HuH-7.5 (cell line): ENCODE measurements at regions not wholly inside any gene's neighbourhood (a gene's known extent, or its start where the extent isn't known, plus 50 kb on each side); places are given as distances from the start of the nearest gene placed in this dataset.

Experiments
- DNase-seq: peaks from one replicate; pipeline ENCODE4 v3.0.0; 2011; ENCODE audit warnings: low spot score

GRCh38 chr17:34874478-34874877 is 86.8 kb downstream of the CCT6B start:
- no peak for DNase-seq

DNA sequence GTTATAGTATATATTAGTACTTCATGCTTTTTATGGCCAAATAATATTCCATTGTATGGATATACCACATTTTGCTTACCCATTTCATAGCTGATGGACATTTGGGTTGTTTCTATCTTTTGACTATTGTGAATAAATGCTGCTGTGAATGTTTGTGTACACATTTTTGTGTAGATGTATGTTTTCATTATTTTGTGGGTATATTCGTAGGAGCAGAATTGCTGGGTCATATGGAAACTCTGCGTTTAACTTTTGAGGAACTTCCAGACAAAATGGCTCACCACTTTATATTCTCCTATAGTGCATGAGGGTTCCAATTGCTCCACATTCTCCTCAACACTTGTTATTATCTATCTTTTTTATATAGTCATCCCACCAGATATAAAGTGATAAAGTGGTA is 88.6 kb downstream of the CCT6B start:
- no peak for DNase-seq

- DNase-seq, result no peak
These were observed 91.6 kb downstream of the CCT6B start for GRCh38 chr17:34869641-34870040.

GRCh38 chr17:34865716-34866115 is 95.5 kb downstream of the CCT6B start:
- DNase-seq, result no peak

DNA sequence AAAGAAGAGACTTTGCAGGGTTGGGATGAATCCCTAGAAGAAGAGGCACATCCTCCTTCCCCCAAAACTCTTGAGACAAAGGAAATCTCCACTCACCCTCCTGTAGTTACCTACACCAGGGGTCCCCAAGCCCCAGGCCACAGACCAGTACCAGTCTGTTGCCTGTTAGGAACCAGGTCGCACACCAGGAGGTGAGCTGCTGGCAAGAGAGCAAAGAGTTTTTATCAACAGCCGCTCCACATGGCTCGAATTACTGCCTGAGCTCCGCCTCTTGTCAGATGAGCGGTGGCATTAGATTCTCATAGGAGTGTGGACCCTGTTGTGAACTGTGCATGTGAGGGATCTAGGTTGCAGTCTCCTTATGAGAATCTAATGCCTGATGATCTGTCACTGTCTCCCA is 98.9 kb downstream of the CCT6B start:
- no peak for DNase-seq

DNA sequence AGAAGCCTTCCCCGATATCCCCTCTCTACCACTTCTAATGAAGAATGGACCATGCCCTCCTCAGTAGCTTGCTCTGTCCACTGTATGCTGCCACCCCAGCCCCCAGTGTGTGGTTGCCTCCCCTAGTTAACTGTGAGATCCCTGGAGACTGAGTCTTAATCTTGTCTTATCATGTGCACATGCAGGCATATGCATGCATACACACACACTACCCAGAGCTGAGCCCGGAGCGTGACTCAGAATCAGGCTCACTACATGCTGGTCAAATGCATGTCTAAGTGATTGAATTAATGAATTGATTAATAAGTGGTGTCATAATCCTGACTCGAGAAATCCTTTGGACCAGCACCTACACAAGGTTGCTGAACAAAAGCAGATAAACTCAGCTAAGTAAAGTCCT is 99.4 kb downstream of the CCT6B start:
- no peak for DNase-seq

DNA sequence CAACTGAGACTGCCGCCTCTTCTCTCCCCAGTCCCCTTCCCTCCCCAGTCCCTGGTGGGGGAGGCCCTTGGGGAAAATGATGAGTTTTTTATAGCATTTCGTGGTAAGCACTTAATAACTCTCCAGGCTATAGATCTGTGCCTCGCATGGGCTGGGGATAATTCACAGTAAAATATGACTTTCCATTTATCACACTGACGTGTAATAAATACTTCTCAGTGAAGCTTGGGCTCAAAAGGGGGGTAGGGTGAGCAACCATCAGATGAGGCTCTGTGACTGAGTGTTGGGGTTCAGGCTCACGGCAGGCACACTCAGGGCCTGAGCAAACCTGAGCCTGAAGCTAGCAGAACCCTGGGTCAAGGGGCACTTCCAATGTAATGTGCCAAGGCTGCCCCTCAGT is 101.6 kb downstream of the CCT6B start:
- DNase-seq, result no peak

DNA sequence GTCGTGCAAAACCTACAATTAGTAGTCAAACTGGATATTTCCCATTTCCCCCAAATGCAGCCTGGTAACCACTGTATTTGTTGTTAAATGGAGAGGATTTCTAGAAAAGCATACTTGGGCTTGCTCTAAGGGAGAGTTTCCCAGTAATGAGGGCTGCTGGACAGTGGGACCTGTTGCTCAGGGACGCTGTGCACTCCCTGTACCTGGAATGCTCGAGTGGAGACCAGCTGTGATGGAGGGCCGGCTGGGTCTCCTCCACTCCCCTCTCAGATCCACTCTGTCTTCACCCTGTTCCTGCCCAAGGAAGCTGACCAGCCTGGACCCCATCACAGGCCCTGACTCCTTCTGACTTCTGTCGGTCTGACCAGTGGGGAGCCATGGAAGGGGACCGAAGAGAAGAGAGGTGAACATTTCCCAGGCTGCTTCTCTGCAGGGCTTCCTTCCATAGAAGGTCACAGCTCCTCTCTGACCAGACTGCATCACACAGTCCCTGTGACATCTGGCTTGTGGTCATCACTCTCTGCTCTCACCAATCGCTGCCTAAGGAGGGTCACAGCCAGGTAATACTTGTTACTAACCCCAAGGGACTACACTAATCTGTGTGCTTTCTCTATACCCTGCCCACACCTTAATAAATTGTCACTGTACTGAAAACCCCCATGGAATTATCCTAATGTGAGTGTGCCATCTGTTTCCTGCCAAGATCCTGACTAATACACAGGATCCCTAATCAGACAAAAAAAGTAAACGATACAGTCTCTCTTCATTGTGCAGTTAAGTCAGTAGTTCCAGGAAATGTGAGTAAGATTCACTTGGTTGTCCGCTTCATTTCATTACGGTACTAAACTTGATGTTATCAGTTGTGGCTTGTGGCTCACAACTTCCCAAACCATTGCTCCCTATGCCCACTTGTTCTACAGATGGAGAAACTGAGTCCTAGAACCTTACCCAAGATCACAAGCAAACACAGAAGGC is 102.4 kb downstream of the CCT6B start:
- no peak for DNase-seq

GRCh38 chr17:34853924-34854323 is 107.3 kb downstream of the CCT6B start:
- DNase-seq, result no peak

- no peak for DNase-seq
These were observed 108.6 kb downstream of the CCT6B start for GRCh38 chr17:34852614-34853013.

DNA sequence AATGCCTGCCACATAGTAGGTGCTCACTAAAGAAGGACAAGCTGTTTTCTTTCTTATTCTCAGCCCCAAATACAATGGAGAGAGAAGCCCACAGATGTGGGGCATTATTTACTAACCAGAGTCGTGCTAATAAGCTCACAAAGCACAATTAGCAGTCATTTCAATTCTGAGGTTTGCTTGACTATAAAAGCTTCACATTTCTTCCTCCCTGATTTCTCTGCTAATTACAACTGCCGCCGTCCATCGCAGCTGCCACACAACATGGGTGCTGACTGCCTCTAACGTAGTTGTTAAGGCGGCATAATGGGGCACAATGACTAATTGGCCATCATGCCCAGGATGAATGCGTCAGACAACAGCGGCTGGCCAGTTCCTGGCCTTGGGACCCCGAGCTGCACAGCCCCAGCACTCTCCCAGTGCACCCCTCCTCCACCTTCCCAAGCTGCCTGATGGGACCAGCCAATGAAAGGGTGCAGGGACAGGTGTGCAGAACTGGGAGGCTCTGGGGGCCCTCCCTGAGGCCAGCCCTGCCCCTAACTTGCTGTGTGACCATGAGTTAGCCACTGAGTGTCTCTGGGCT is 109.2 kb downstream of the CCT6B start:
- DNase-seq, result no peak

GRCh38 chr17:34850964-34851363 is 110.3 kb downstream of the CCT6B start:
- no peak for DNase-seq

DNA sequence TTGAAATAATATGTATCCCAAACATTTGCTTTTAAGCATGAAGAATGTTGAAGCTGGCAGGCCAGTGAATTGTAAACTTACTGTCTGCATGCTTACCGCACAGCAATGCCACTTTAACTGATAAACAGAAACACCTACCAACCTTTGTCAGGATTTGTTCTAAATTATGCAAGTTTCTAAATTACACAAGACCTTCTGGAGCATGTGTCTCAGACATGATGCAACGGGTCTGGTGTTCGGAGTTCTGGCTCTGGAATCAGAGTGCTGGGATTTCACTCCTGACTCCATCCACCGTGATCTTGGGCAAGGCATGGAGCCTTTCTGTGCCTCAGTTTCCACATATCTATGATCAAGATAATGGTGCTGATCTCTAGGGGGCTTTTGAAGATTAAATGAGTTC is 111.2 kb downstream of the CCT6B start:
- no peak for DNase-seq

- no peak for DNase-seq
These were observed 113.3 kb downstream of the CCT6B start for GRCh38 chr17:34847938-34848337.

DNA sequence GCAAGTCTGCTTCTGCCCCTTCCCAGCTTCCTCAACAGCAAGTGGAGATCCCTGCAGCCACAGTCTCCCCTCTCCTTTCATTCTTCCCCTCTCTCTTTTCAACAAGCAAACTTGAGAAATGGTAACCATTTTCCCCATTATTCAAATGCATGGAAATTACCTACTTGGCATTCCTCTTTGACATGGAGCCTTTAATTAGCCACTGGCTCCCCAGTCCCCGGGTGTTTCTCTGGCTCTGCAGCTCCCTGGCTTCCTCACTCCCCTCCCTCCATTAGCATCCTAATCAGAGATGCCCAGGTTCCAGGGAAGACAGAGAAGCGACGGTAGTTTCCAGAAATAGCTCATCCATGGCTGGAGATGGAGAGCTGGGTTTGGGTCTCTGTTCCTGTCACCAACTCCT is 116.0 kb downstream of the CCT6B start:
- DNase-seq, result no peak

DNA sequence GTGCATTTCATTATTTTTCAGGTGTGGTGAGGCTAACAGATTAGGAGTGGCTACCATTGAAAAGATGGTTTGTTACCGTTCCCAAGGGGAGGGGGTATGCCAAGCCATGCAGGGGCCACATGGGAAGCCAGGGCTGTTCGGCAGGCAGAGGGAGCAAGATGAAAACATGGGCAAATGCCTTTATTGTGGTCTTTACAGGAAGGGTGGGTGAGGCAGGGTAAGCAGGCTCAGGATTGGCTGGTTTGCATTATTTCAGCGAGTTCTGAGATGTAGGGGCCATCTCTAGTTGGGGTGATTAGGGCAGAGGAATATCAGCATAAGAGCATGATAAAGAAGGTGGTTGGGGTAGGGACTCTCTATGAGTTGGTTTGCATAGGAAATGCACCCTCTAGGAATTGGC is 117.6 kb downstream of the CCT6B start:
- DNase-seq, result no peak

DNA sequence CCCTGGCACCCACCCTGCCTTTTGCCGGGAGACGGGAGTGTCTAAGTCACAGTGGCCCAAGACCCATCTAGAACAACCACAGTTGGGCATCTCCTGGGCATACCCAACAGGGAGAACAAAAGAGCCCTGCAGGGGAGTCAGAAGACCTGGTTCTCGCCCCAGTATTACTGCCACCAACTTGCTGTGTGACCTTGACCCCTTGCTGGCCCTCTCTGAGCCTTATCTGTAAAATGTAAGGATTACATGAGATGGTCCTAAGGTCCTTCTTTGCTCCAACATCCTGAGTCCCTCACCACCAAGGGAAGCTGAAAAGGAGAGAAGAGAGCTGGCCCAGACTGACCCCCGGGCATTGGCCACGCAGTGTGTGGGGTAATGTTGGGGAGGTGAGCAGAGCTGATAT is 119.0 kb downstream of the CCT6B start:
- DNase-seq, result no peak

GRCh38 chr17:34841467-34841866 is 119.8 kb downstream of the CCT6B start:
- no peak for DNase-seq

GRCh38 chr17:34840750-34841149 is 120.5 kb downstream of the CCT6B start:
- DNase-seq, result no peak

DNA sequence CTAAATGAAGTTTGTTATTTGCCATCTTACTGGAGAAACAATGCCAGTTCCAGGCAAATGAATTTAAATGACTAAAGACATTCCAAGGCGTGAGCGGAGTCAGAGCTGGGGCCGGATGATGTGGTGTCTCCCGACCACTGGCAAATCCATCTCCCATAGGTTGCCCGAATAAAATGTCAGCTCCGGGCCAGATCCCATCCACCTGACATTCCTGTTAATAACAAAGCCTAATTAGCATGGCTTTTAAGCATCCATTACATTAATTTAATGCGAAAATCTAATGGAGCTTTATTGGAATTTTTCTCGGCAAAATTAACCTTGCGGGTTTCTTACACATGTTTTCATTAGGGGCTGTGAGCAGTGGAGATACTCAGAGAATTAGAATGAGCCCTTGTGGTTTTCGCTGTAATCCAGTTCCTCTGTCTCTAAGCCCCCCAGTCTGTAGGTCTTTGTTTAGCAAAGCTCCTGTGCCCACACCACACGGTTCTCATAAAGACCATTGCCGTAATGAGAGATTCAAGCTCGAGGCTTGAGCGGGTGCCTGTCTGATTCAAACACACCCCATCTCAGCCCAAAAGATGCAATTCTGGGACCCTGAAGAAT is 123.3 kb downstream of the CCT6B start:
- no peak for DNase-seq

DNA sequence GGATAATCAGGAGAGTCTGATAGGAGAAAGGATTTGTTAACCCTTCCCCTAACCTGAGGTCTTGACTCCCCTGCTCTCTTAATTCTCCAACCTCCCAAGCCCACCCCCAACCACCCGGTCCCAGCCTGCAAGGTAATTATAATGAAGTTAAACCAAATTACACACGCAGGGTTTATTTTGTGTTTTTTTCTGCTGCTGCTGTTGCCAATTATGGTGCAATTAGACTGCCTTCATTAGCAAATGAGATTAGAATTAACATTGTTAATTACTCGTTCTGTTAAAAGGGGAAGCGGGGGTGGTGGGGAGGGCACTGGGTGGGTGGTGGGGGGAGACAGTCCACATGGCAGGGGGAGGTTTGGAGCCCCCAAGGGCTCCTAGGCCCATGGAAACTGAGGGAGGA is 128.9 kb downstream of the CCT6B start:
- DNase-seq, result no peak

DNA sequence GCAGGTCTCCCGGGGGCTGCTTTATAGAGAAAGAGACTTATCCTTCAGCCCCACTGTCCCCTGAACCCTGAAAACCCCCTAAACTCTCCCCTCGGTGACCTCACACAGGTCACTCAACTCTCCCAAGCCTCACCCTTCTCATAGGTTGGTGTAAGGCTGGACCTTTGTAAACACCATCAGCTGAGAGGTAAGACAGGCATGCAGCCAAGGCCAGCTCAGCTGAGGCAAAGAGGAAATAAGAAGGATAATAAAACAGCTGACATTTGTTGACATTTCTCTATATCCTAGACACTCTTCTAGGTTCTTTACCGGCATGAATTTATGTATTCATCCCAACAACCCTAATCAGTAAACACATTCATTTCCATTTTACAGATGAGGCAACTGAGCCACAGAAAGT is 134.3 kb downstream of the CCT6B start:
- DNase-seq, result no peak

DNA sequence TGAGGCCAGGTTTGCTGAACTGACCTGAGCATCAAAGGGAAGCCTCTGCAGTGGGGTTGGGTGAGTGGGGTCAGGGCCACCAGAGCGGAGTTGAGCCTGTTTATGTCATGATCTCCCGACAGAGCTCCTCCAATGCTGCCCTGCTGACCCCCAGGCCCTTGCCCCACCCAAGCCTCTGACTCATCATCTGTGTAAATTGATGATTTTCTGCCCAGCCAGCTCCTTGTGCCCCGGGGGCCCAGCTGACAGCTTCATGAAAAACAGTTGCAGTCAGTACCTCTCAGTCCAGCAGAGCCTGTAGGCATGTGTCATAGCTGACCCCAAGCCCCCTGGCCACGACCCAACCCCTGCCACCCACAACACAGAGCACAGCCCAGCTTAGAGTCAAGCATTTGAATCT is 134.9 kb downstream of the CCT6B start:
- no peak for DNase-seq
